ENCODE measurements at regions not wholly inside any gene's neighbourhood (a gene's known extent, or its start where the extent isn't known, plus 50 kb on each side); places are given as distances from the start of the nearest gene placed in this dataset.

GRCh38 chr18:10190564-10190963 lies 263.9 kb upstream of the APCDD1 start:
- TF ChIP-seq, protein P1, sequence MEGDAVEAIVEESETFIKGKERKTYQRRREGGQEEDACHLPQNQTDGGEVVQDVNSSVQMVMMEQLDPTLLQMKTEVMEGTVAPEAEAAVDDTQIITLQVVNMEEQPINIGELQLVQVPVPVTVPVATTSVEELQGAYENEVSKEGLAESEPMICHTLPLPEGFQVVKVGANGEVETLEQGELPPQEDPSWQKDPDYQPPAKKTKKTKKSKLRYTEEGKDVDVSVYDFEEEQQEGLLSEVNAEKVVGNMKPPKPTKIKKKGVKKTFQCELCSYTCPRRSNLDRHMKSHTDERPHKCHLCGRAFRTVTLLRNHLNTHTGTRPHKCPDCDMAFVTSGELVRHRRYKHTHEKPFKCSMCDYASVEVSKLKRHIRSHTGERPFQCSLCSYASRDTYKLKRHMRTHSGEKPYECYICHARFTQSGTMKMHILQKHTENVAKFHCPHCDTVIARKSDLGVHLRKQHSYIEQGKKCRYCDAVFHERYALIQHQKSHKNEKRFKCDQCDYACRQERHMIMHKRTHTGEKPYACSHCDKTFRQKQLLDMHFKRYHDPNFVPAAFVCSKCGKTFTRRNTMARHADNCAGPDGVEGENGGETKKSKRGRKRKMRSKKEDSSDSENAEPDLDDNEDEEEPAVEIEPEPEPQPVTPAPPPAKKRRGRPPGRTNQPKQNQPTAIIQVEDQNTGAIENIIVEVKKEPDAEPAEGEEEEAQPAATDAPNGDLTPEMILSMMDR (conservative IDR thresholded peaks at IDR 0.05): no peak
- TF ChIP-seq ZFX (IDR thresholded peaks at IDR 0.05): no peak
